H9 (cell line): ENCODE measurements at regions not wholly inside any gene's neighbourhood (a gene's known extent, or its start where the extent isn't known, plus 50 kb on each side); places are given as distances from the start of the nearest gene placed in this dataset.

Experiments
- DNase-seq: peaks from one replicate; pipeline ENCODE4 v3.0.0-alpha.2; 2017
- H2AFZ ChIP-seq: one replicate; pipeline ENCODE4 v1.6.1; 2013; ENCODE audit warnings: mild to moderate bottlenecking, low read length, control low read depth, moderate library complexity
- H2AK5ac ChIP-seq: 2 replicates; pipeline ENCODE4 v1.6.1; 2013; ENCODE audit warnings: low read length, control low read depth, mixed read lengths; ENCODE audit not compliant: insufficient read length
- H2BK120ac ChIP-seq: one replicate; pipeline ENCODE4 v1.6.1; 2013; ENCODE audit warnings: low read depth, mild to moderate bottlenecking, low read length, control low read depth, inconsistent platforms; ENCODE audit not compliant: poor library complexity, severe bottlenecking
- H2BK12ac ChIP-seq: 2 replicates; pipeline ENCODE4 v1.6.1; 2013; ENCODE audit warnings: low read length, control low read depth, mixed read lengths, low read depth; ENCODE audit not compliant: insufficient read length
- H2BK15ac ChIP-seq: 2 replicates; pipeline ENCODE4 v1.6.1; 2013; ENCODE audit warnings: low read depth, low read length, control low read depth
- H2BK20ac ChIP-seq: one replicate; pipeline ENCODE4 v1.6.1; 2013; ENCODE audit warnings: low read depth, mild to moderate bottlenecking, low read length, control low read depth, inconsistent platforms; ENCODE audit not compliant: poor library complexity, severe bottlenecking
- H2BK5ac ChIP-seq: 2 replicates; pipeline ENCODE4 v1.6.1; 2013; ENCODE audit warnings: low read length, control low read depth, mixed read lengths; ENCODE audit not compliant: insufficient read length
- H3K14ac ChIP-seq: 2 replicates; pipeline ENCODE4 v1.6.1; 2013; ENCODE audit warnings: low read length, control low read depth; ENCODE audit not compliant: insufficient read depth
- H3K18ac ChIP-seq: 2 replicates; pipeline ENCODE4 v1.6.1; 2013; ENCODE audit warnings: low read depth, mild to moderate bottlenecking, mixed read lengths, low read length, control low read depth; ENCODE audit not compliant: insufficient read length
- H3K23ac ChIP-seq: 2 replicates; pipeline ENCODE4 v1.6.1; 2013; ENCODE audit warnings: low read length, control low read depth, mixed read lengths, low read depth; ENCODE audit not compliant: insufficient read length
- H3K23me2 ChIP-seq: 2 replicates; pipeline ENCODE4 v1.6.1; 2013; ENCODE audit warnings: low read depth, mild to moderate bottlenecking, mixed read lengths, low read length, control low read depth; ENCODE audit not compliant: insufficient read length, poor library complexity, severe bottlenecking
- H3K27ac ChIP-seq: 2 replicates; pipeline ENCODE4 v1.5.1; 2013; ENCODE audit warnings: low read length, control low read depth, mixed read lengths, low read depth; ENCODE audit not compliant: insufficient read length
- H3K27me3 ChIP-seq: 2 replicates; pipeline ENCODE4 v1.6.1; 2013; ENCODE audit warnings: low read length, control low read depth, inconsistent platforms; ENCODE audit not compliant: insufficient read depth
- H3K4ac ChIP-seq: 2 replicates; pipeline ENCODE4 v1.6.1; 2013; ENCODE audit warnings: low read depth, mild to moderate bottlenecking, control low read depth, inconsistent platforms, low read length, moderate library complexity
- H3K4me1 ChIP-seq: 2 replicates; pipeline ENCODE4 v1.6.1; 2013; ENCODE audit warnings: low read length, control low read depth, inconsistent platforms; ENCODE audit not compliant: insufficient read depth
- H3K4me2 ChIP-seq: 2 replicates; pipeline ENCODE4 v1.6.1; 2013; ENCODE audit warnings: low read length, control low read depth, mixed read lengths; ENCODE audit not compliant: insufficient read length, insufficient read depth
- H3K56ac ChIP-seq: 2 replicates; pipeline ENCODE4 v1.6.1; 2013; ENCODE audit warnings: low read depth, mild to moderate bottlenecking, mixed read lengths, low read length, control low read depth; ENCODE audit not compliant: insufficient read length
- H3K79me1 ChIP-seq: 2 replicates; pipeline ENCODE4 v1.6.1; 2013; ENCODE audit warnings: low read depth, mild to moderate bottlenecking, moderate library complexity, low read length, control low read depth, inconsistent platforms; ENCODE audit not compliant: insufficient read depth, poor library complexity, severe bottlenecking
- H3K79me2 ChIP-seq: 2 replicates; pipeline ENCODE4 v1.6.1; 2013; ENCODE audit warnings: low read length, control low read depth, inconsistent platforms; ENCODE audit not compliant: insufficient read depth
- H3K9ac ChIP-seq: 2 replicates; pipeline ENCODE4 v1.6.1; 2013; ENCODE audit warnings: low read length, control low read depth, mixed read lengths; ENCODE audit not compliant: insufficient read length; ENCODE audit errors: extremely low read depth
- H3K9me3 ChIP-seq: one replicate; pipeline ENCODE4 v1.6.1; 2013; ENCODE audit warnings: low read depth, low read length, inconsistent platforms; ENCODE audit not compliant: control insufficient read depth
- H3T11ph ChIP-seq: one replicate; pipeline ENCODE4 v1.6.1; 2013; ENCODE audit warnings: mild to moderate bottlenecking, low read length, control low read depth, inconsistent platforms
- H4K20me1 ChIP-seq: one replicate; pipeline ENCODE4 v1.6.1; 2013; ENCODE audit not compliant: control insufficient read depth, insufficient read length, insufficient read depth
- H4K5ac ChIP-seq: 2 replicates; pipeline ENCODE4 v1.6.1; 2013; ENCODE audit warnings: low read depth, mild to moderate bottlenecking, mixed read lengths, low read length, control low read depth; ENCODE audit not compliant: insufficient read length
- H4K8ac ChIP-seq: replicated peaks from 2 replicates; pipeline ENCODE4 v1.6.1; 2013; ENCODE audit warnings: low read length, control low read depth, mixed read lengths, low read depth; ENCODE audit not compliant: insufficient read length
- H4K91ac ChIP-seq: 2 replicates; pipeline ENCODE4 v1.6.1; 2013; ENCODE audit warnings: low read depth, mild to moderate bottlenecking, moderate library complexity, mixed read lengths, low read length, control low read depth; ENCODE audit not compliant: insufficient read length
- H3K27ac Mint-ChIP-seq, 3 experiments: 2 replicates in 2 of 3; 3 replicates in 1 of 3; pipeline ENCODE4 v1.8.0; 2020 to 2021; ENCODE audit warnings: mixed read lengths in 3 of 3, mild to moderate bottlenecking in 1 of 3, moderate library complexity in 1 of 3
- H3K27me3 Mint-ChIP-seq: 2 replicates; pipeline ENCODE4 v1.8.0; 2021; ENCODE audit warnings: low read depth, mild to moderate bottlenecking, moderate library complexity, mixed read lengths
- H3K36me3 Mint-ChIP-seq, 3 experiments: 2 replicates in 2 of 3; 3 replicates in 1 of 3; pipeline ENCODE4 v1.8.0; 2020 to 2021; ENCODE audit warnings: low read depth in 3 of 3, mixed read lengths in 3 of 3; ENCODE audit not compliant: insufficient read depth in 1 of 3
- H3K4me1 Mint-ChIP-seq, 2 experiments: 2 replicates each; pipeline ENCODE4 v1.8.0; 2020; ENCODE audit warnings: mixed read lengths in 2 of 2
- H3K4me3 Mint-ChIP-seq, 2 experiments: 2 replicates in 1 of 2; 3 replicates in 1 of 2; pipeline ENCODE4 v1.8.0; 2020 to 2021; ENCODE audit warnings: mild to moderate bottlenecking in 2 of 2, mixed read lengths in 2 of 2, moderate library complexity in 1 of 2
- H3K9me3 Mint-ChIP-seq, 2 experiments: 2 replicates in 1 of 2; 3 replicates in 1 of 2; pipeline ENCODE4 v1.8.0; 2020; ENCODE audit warnings: mild to moderate bottlenecking in 2 of 2, mixed read lengths in 2 of 2, moderate library complexity in 1 of 2
- CTCF ChIP-seq: fragments of 200-600 bp; sonication (generic); conservative IDR thresholded peaks from 3 replicates; pipeline ENCODE4 v1.8.0; 2021; ENCODE audit warnings: antibody characterized with exemption, mild to moderate bottlenecking
- WGBS: extraction: QIAGEN DNeasy Blood & Tissue Kit; methylation state at CpG from one replicate; pipeline ENCODE4 v1.1.7; 2013; ENCODE audit warnings: missing lambda C conversion rate, low lambda C conversion rate, mixed read lengths; ENCODE audit not compliant: insufficient read length; ENCODE audit errors: extremely low coverage; 5-methylcytosine and 5-hydroxymethylcytosine counted together

DNA sequence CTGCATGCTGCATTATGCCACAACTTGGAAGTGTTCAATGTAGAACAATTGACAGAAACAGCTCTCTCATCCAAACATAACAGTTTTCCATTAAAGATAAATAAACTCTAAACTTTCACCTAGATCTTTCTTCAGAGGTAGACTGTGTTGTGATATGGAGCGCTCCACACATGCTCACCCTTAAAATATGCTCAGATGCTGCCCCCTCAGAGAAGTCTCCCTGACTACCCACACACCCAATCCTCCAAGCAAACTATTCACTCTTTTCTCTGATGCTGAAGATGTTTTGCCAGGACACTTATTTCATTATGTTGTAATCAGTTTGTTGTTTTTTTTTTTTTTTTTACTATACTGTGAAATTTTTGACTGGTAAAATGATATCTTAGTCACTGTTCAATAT, 206.6 kb upstream of the RASA1 start:
- H2AK5ac ChIP-seq: no peak overlapping the region
- no peak overlapping the region for H2AFZ ChIP-seq
- no peak overlapping the region for H3K9ac ChIP-seq
- H3K4ac ChIP-seq: no peak overlapping the region
- no peak for DNase-seq
- no peaks in the 10 kb centered on the region for H3K9me3 ChIP-seq
- H3K79me2 ChIP-seq: no peaks in the 10 kb centered on the region
- TF ChIP-seq CTCF: no peak
- no peak overlapping the region for H4K91ac ChIP-seq
- H3K23me2 ChIP-seq: no peaks in the 10 kb centered on the region
- H4K5ac ChIP-seq: no peak overlapping the region
- Mint-ChIP-seq H3K36me3 (peaks cover 0 to 2% (median 0%) of the 10 kb centered on the region in 3 experiments; a peak in 1 of 7 replicates), H3K4me1 (no peaks in the 10 kb centered on the region), H3K4me3 (no peak overlapping the region), H3K27ac (no peak overlapping the region), H3K27me3 (no peaks in the 10 kb centered on the region), H3K9me3 (peaks cover 4% of the 10 kb centered on the region in 2 experiments; a peak in 2 of 5 replicates)
- WGBS: no CpG with 5 or more reads among the region's 1 CpG
- H4K20me1 ChIP-seq: no peaks in the 10 kb centered on the region
- H3K4me1 ChIP-seq: no peaks in the 10 kb centered on the region
- no peak overlapping the region for H2BK12ac ChIP-seq
- H3K56ac ChIP-seq: no peak overlapping the region
- H3K27ac ChIP-seq: no peak overlapping the region
- H4K8ac ChIP-seq: no peak overlapping the region
- no peak overlapping the region for H2BK5ac ChIP-seq
- H2BK20ac ChIP-seq: no peak overlapping the region
- H2BK15ac ChIP-seq: no peak overlapping the region
- no peaks in the 10 kb centered on the region for H3K27me3 ChIP-seq
- no peak overlapping the region for H3K18ac ChIP-seq
- no peak overlapping the region for H3T11ph ChIP-seq
- no peak overlapping the region for H3K14ac ChIP-seq
- no peak overlapping the region for H2BK120ac ChIP-seq
- no peak overlapping the region for H3K23ac ChIP-seq
- no peak overlapping the region for H3K4me2 ChIP-seq
- H3K79me1 ChIP-seq: no peaks in the 10 kb centered on the region
